LNCaP clone FGC (cell line): ENCODE measurements at regions not wholly inside any gene's neighbourhood (a gene's known extent, or its start where the extent isn't known, plus 50 kb on each side); places are given as distances from the start of the nearest gene placed in this dataset.

Source experiments
- DNase-seq: peaks from one replicate; pipeline ENCODE4 v3.0.0-alpha.2; 2011; ENCODE audit warnings: low read depth
- H3K4me3 ChIP-seq: 2 replicates; pipeline ENCODE4 v1.5.1; 2011; ENCODE audit warnings: mild to moderate bottlenecking, low read depth, low read length, control low read depth
- CTCF ChIP-seq: IDR thresholded peaks from 2 replicates; pipeline ENCODE4 v1.5.1; 2012; ENCODE audit warnings: mild to moderate bottlenecking; ENCODE audit not compliant: control insufficient read depth, insufficient read depth; ENCODE audit errors: extremely low read depth

- no peak overlapping the region for H3K4me3 ChIP-seq
- no peak for DNase-seq
- no peak for TF ChIP-seq CTCF
Measured at GRCh38 chr4:107315584-107315983, 279.5 kb upstream of the DKK2 start.

GRCh38 chr4:107314156-107314555 lies 278.0 kb upstream of the DKK2 start:
- H3K4me3 ChIP-seq: no peak overlapping the region
- no peak for TF ChIP-seq CTCF
- no peak for DNase-seq

GRCh38 chr4:107312366-107312765 lies 276.3 kb upstream of the DKK2 start:
- no peak for TF ChIP-seq CTCF
- H3K4me3 ChIP-seq: no peak overlapping the region
- DNase-seq: no peak

GRCh38 chr4:107304699-107305286 lies 268.7 kb upstream of the DKK2 start:
- no peak for TF ChIP-seq CTCF
- no peak overlapping the region for H3K4me3 ChIP-seq
- no peak for DNase-seq

- DNase-seq: no peak
- TF ChIP-seq CTCF: no peak
- no peak overlapping the region for H3K4me3 ChIP-seq
Measured at GRCh38 chr4:107299646-107300045, 263.5 kb upstream of the DKK2 start.

- DNase-seq: no peak
- TF ChIP-seq CTCF: no peak
- H3K4me3 ChIP-seq: no peak overlapping the region
Measured at GRCh38 chr4:107292979-107293378, 256.9 kb upstream of the DKK2 start.
